Breast epithelium (tissue), 4 donors: ENCODE measurements at regions not wholly inside any gene's neighbourhood (a gene's known extent, or its start where the extent isn't known, plus 50 kb on each side); places are given as distances from the start of the nearest gene placed in this dataset.

Experiments
- DNase-seq, 2 donors: peaks; one replicate each; pipeline ENCODE4 v3.0.0-alpha.2; 2019; ENCODE audit warnings: low spot score in 2 of 2
- H3K27ac ChIP-seq, 2 donors: fragments of 200-600 bp; sonication (generic) in 1 of 2; one replicate each; pipeline ENCODE4 v1.5.1; 2016 to 2019; ENCODE audit warnings: mild to moderate bottlenecking in 1 of 2
- H3K27me3 ChIP-seq, 2 donors: fragments of 200-600 bp; sonication (generic) in 1 of 2; one replicate each; pipeline versions ENCODE4 v1.5.1 to v1.6.0; 2017 to 2019; ENCODE audit warnings: control low read depth in 1 of 2, mild to moderate bottlenecking in 1 of 2
- H3K36me3 ChIP-seq: fragments of 200-600 bp; one replicate; pipeline ENCODE4 v1.5.1; 2019
- H3K4me1 ChIP-seq, 2 donors: fragments of 200-600 bp; sonication (generic); one replicate each; pipeline ENCODE4 v1.5.1; 2016 to 2019; ENCODE audit warnings: control low read depth in 1 of 2
- H3K4me3 ChIP-seq, 3 donors: fragments of 200-600 bp; sonication (generic); 1 replicate in 2 of 3; 2 replicates in 1 of 3; pipeline ENCODE4 v1.5.1; 2016 to 2019; ENCODE audit warnings: mild to moderate bottlenecking in 3 of 3, moderate library complexity in 2 of 3
- H3K9me3 ChIP-seq, 2 donors: fragments of 200-600 bp; sonication (generic) in 1 of 2; one replicate each; pipeline ENCODE4 v1.5.1; 2016 to 2019; ENCODE audit warnings: control low read depth in 1 of 2
- CTCF ChIP-seq, 3 donors: fragments of 450-650 bp; IDR thresholded peaks; one replicate each; pipeline ENCODE4 v1.5.1; 2016 to 2017; ENCODE audit warnings: antibody characterized with exemption in 3 of 3, mild to moderate bottlenecking in 3 of 3, moderate library complexity in 3 of 3
- POLR2A ChIP-seq: fragments of 450-650 bp; IDR thresholded peaks from one replicate; pipeline ENCODE4 v1.6.1; 2016; ENCODE audit warnings: antibody characterized with exemption, mild to moderate bottlenecking, moderate library complexity
- POLR2AphosphoS5 ChIP-seq, 3 donors: sonication (generic); formaldehyde crosslinking; IDR thresholded peaks; one replicate each; pipeline ENCODE4 v1.6.1; 2017; ENCODE audit warnings: antibody characterized with exemption in 3 of 3
- intact Hi-C: fragments of 100-400 bp; cut with DNase I; formaldehyde crosslinking; loops from one replicate; pipeline ENCODE4 v1.15.1; 2023; ENCODE audit warnings: low total_unique reads

- intact Hi-C loops: no loop called here
- peaks cover 0 to 3% of the 10 kb centered on the region in 2 donors for H3K9me3 ChIP-seq
- no peaks in the 10 kb centered on the region for H3K27me3 ChIP-seq
- H3K4me1 ChIP-seq: no peaks in the 10 kb centered on the region
- TF ChIP-seq POLR2AphosphoS5 (IDR thresholded peaks at IDR 0.05) (no peak), CTCF (IDR thresholded peaks at IDR 0.05) (no peak), POLR2A (no peak)
- H3K36me3 ChIP-seq: no peaks in the 10 kb centered on the region
- no peak overlapping the region for H3K4me3 ChIP-seq
- no peak for DNase-seq
- no peak overlapping the region for H3K27ac ChIP-seq
Observed at GRCh38 chr13:62046512-62046911, 630.9 kb upstream of the PCDH20 start.

GRCh38 chr13:62043600-62043999 is 628.0 kb upstream of the PCDH20 start:
- DNase-seq: no peak
- intact Hi-C loops: no loop called here

DNA sequence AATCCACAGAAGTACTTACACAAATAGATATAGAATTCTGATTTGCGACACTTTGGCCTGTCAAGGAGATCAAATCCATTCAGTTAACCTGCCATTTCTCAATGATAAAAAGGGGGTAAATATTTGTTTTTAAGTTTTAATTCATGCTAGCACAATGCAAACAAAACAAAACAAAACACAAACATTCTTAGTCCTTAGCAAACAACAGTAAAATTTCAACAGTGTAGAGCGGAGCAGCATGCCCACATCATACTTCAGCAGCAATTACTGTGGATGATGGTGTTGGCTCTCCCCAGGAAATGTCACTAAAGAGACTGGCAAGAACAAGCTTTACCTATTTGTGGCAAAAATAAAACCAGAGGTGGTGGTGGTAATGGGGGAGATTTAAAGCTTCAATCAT is 625.2 kb upstream of the PCDH20 start:
- intact Hi-C loops: no loop called here
- Histone ChIP-seq H3K9me3 (no peaks in the 10 kb centered on the region), H3K27ac (no peak overlapping the region), H3K4me3 (no peak overlapping the region), H3K36me3 (no peaks in the 10 kb centered on the region), H3K4me1 (no peaks in the 10 kb centered on the region), H3K27me3 (no peaks in the 10 kb centered on the region)
- DNase-seq: no peak
- TF ChIP-seq CTCF (IDR thresholded peaks at IDR 0.05) (no peak), POLR2A (no peak), POLR2AphosphoS5 (IDR thresholded peaks at IDR 0.05) (no peak)

More at GRCh38 chr13:62043600-62043999, 628.0 kb upstream of the PCDH20 start:
- Histone ChIP-seq H3K9me3 (peaks cover 0 to 3% of the 10 kb centered on the region in 2 donors), H3K27ac (no peak overlapping the region), H3K27me3 (no peaks in the 10 kb centered on the region), H3K36me3 (no peaks in the 10 kb centered on the region), H3K4me3 (no peak overlapping the region), H3K4me1 (no peaks in the 10 kb centered on the region)
- TF ChIP-seq CTCF (IDR thresholded peaks at IDR 0.05) (no peak), POLR2A (no peak), POLR2AphosphoS5 (IDR thresholded peaks at IDR 0.05) (no peak)

- no peak for TF ChIP-seq POLR2AphosphoS5 (IDR thresholded peaks at IDR 0.05)
- H3K4me1 ChIP-seq: no peaks in the 10 kb centered on the region
- H3K27ac ChIP-seq: no peak overlapping the region
- DNase-seq: no peak
- intact Hi-C loops: no loop called here
- H3K27me3 ChIP-seq: no peaks in the 10 kb centered on the region
- H3K4me3 ChIP-seq: no peak overlapping the region
- no peaks in the 10 kb centered on the region for H3K9me3 ChIP-seq
- no peaks in the 10 kb centered on the region for H3K36me3 ChIP-seq
Observed at GRCh38 chr13:62040078-62040477, 624.4 kb upstream of the PCDH20 start.

DNA sequence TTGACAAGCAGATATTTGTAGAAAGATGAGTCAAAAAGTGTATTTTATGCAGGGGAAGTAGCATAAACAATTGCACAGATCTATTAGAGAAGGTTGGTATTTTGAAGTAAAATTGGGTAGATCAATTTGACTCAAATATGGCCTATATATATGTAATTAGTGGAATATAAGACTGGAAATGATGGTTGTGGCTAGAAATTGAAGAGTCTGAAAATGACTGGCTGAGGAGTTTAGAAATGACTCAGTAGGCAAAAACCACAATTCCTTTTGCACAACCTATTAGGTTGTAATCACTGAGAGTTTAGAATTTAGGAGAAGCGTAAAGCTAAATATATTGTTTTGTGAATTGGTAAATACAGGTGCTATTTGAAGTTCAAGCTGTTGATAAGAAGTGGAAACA is 622.6 kb upstream of the PCDH20 start:
- Histone ChIP-seq H3K27me3 (no peaks in the 10 kb centered on the region), H3K9me3 (no peaks in the 10 kb centered on the region), H3K4me1 (no peaks in the 10 kb centered on the region), H3K4me3 (no peak overlapping the region), H3K27ac (no peak overlapping the region), H3K36me3 (no peaks in the 10 kb centered on the region)
- no peak for TF ChIP-seq POLR2AphosphoS5 (IDR thresholded peaks at IDR 0.05)
- no peak for TF ChIP-seq CTCF (IDR thresholded peaks at IDR 0.05)
- TF ChIP-seq POLR2A: no peak
- intact Hi-C loops: no loop called here
- DNase-seq: no peak

GRCh38 chr13:62035981-62036380 is 620.3 kb upstream of the PCDH20 start:
- Histone ChIP-seq H3K36me3 (no peaks in the 10 kb centered on the region), H3K9me3 (no peaks in the 10 kb centered on the region), H3K27ac (no peak overlapping the region), H3K4me1 (no peaks in the 10 kb centered on the region), H3K4me3 (no peak overlapping the region), H3K27me3 (no peaks in the 10 kb centered on the region)
- no peak for DNase-seq
- TF ChIP-seq POLR2A (no peak), POLR2AphosphoS5 (IDR thresholded peaks at IDR 0.05) (no peak), CTCF (IDR thresholded peaks at IDR 0.05) (no peak)
- intact Hi-C loops: no loop called here
